WTC11 (cell line): ENCODE measurements at regions not wholly inside any gene's neighbourhood (a gene's known extent, or its start where the extent isn't known, plus 50 kb on each side); places are given as distances from the start of the nearest gene placed in this dataset.

Experiments used
- ATAC-seq: fragments of 200-7000 bp; cut with Tn5 transposase; 2 replicates; pipeline ENCODE4 v1.10.0; 2021; ENCODE audit warnings: mild to moderate bottlenecking, moderate library complexity
- CTCF ChIA-PET: fragments of 300-600 bp; sonication (Branson Sonifier 250); formaldehyde crosslinking; loops from one replicate; lab custom pipeline; 2021; ENCODE audit warnings: antibody characterized with exemption; lab: Charles Lee
- POLR2A ChIA-PET: fragments of 350-600 bp; sonication (Branson Sonifier 250); formaldehyde crosslinking; loops from one replicate; lab custom pipeline; 2021; ENCODE audit warnings: antibody characterized with exemption; lab: Charles Lee
- DNase-seq: peaks from one replicate; pipeline ENCODE4 v3.0.0; 2021; ENCODE audit warnings: low spot score
- H3K27ac Mint-ChIP-seq: 2 replicates; pipeline ENCODE4 v1.8.0; 2021; ENCODE audit warnings: mixed read lengths
- H3K27me3 Mint-ChIP-seq: 2 replicates; pipeline ENCODE4 v1.8.0; 2021; ENCODE audit warnings: low read depth, mild to moderate bottlenecking, moderate library complexity, mixed read lengths
- H3K36me3 Mint-ChIP-seq: 2 replicates; pipeline ENCODE4 v1.8.0; 2021; ENCODE audit warnings: mixed read lengths
- H3K4me1 Mint-ChIP-seq: 2 replicates; pipeline ENCODE4 v1.8.0; 2022; ENCODE audit warnings: mixed read lengths
- H3K4me3 Mint-ChIP-seq: 2 replicates; pipeline ENCODE4 v1.8.0; 2021; ENCODE audit warnings: mild to moderate bottlenecking, moderate library complexity, mixed read lengths
- H3K9me3 Mint-ChIP-seq: 2 replicates; pipeline ENCODE4 v1.8.0; 2021; ENCODE audit warnings: mixed read lengths
- CBFB ChIP-seq: sonication (generic); formaldehyde crosslinking; IDR thresholded peaks from 2 replicates; pipeline ENCODE4 v1.8.1; 2022; ENCODE audit warnings: mild to moderate bottlenecking, low read depth, missing genetic modification reagents
- CREB1 ChIP-seq: sonication (generic); formaldehyde crosslinking; IDR thresholded peaks from 2 replicates; pipeline ENCODE4 v1.8.0; 2023; ENCODE audit warnings: mild to moderate bottlenecking, missing genetic modification reagents
- ETV6 ChIP-seq: sonication (generic); formaldehyde crosslinking; IDR thresholded peaks from 2 replicates; pipeline ENCODE4 v1.8.1; 2022; ENCODE audit warnings: mild to moderate bottlenecking, missing genetic modification reagents
- JAZF1 ChIP-seq: fragments of 250-450 bp; sonication (Bioruptor Pico); IDR thresholded peaks from 2 replicates; pipeline ENCODE4 v1.9.0; 2021; ENCODE audit warnings: moderate library complexity, mild to moderate bottlenecking, inconsistent platforms
- NFATC4 ChIP-seq: fragments of 250-450 bp; sonication (Bioruptor Pico); IDR thresholded peaks from 2 replicates; pipeline ENCODE4 v1.9.0; 2021; ENCODE audit warnings: mild to moderate bottlenecking
- SMAD3 ChIP-seq: sonication (generic); formaldehyde crosslinking; IDR thresholded peaks from 2 replicates; pipeline ENCODE4 v1.8.0; 2022; ENCODE audit warnings: missing genetic modification reagents, mild to moderate bottlenecking, borderline replicate concordance
- SMAD4 ChIP-seq: sonication (generic); formaldehyde crosslinking; IDR thresholded peaks from 2 replicates; pipeline ENCODE4 v1.8.0; 2022; ENCODE audit warnings: mild to moderate bottlenecking, missing genetic modification reagents
- STAT6 ChIP-seq: sonication (generic); formaldehyde crosslinking; conservative IDR thresholded peaks from 2 replicates; pipeline ENCODE4 v1.8.1; 2023; ENCODE audit warnings: mild to moderate bottlenecking, low read depth, missing genetic modification reagents, moderate library complexity
- TCF7 ChIP-seq: sonication (generic); formaldehyde crosslinking; IDR thresholded peaks from 2 replicates; pipeline ENCODE4 v1.8.0; 2022; ENCODE audit warnings: mild to moderate bottlenecking, low read depth, missing genetic modification reagents, moderate library complexity
- TEAD4 ChIP-seq: sonication (generic); formaldehyde crosslinking; IDR thresholded peaks from 2 replicates; pipeline ENCODE4 v1.8.0; 2022; ENCODE audit warnings: mild to moderate bottlenecking, missing genetic modification reagents
- USF2 ChIP-seq: sonication (generic); formaldehyde crosslinking; IDR thresholded peaks from 2 replicates; pipeline ENCODE4 v1.8.1; 2023; ENCODE audit warnings: mild to moderate bottlenecking, missing genetic modification reagents, moderate library complexity
- ZBTB43 ChIP-seq: sonication (generic); formaldehyde crosslinking; IDR thresholded peaks from 2 replicates; pipeline ENCODE4 v1.8.1; 2023; ENCODE audit warnings: mild to moderate bottlenecking, missing genetic modification reagents
- ZNF121 ChIP-seq: sonication (generic); formaldehyde crosslinking; IDR thresholded peaks from 2 replicates; pipeline ENCODE4 v1.8.0; 2023; ENCODE audit warnings: missing genetic modification reagents
- ZNF317 ChIP-seq: sonication (generic); formaldehyde crosslinking; IDR thresholded peaks from 2 replicates; pipeline ENCODE4 v1.8.1; 2023; ENCODE audit warnings: low read depth, mild to moderate bottlenecking, moderate library complexity, missing genetic modification reagents, borderline replicate concordance
- ZNF396 ChIP-seq: fragments of 250-450 bp; sonication (Bioruptor Pico); IDR thresholded peaks from 2 replicates; pipeline ENCODE4 v1.8.0; 2021; ENCODE audit warnings: mild to moderate bottlenecking, moderate library complexity, borderline replicate concordance
- ZNF425 ChIP-seq: fragments of 250-450 bp; sonication (Bioruptor Pico); conservative IDR thresholded peaks from 2 replicates; pipeline ENCODE4 v1.9.0; 2021; ENCODE audit warnings: mild to moderate bottlenecking
- ZSCAN18 ChIP-seq: fragments of 250-450 bp; sonication (Bioruptor Pico); IDR thresholded peaks from 2 replicates; pipeline ENCODE4 v2.1.2; 2022; ENCODE audit warnings: mild to moderate bottlenecking, moderate library complexity

- CTCF ChIA-PET: no interaction called here
- H3K27me3 Mint-ChIP-seq: no peaks in the 10 kb centered on the region
- TF ChIP-seq TEAD4 (no peak), TCF7 (CRISPR knock-in tag) (no peak)
- TF ChIP-seq, all 79 proteins: peak for 0
- H3K36me3 Mint-ChIP-seq: no peaks in the 10 kb centered on the region
- no peak overlapping the region for H3K4me3 Mint-ChIP-seq
- DNase-seq: no peak
- H3K4me1 Mint-ChIP-seq: no peaks in the 10 kb centered on the region
- peaks cover 6% of the 10 kb centered on the region; the same call in 1 of the 2 replicates for H3K9me3 Mint-ChIP-seq
- no peak overlapping the region for H3K27ac Mint-ChIP-seq
- ATAC-seq: no peak
- POLR2A ChIA-PET: no interaction called here
Observed at GRCh38 chr13:71124230-71124629, 742.8 kb downstream of the DACH1 start.

GRCh38 chr13:71118779-71119364 lies 748.1 kb downstream of the DACH1 start:
- peaks cover 22% of the 10 kb centered on the region for H3K4me1 Mint-ChIP-seq
- POLR2A ChIA-PET: no interaction called here
- DNase-seq (no peak), ATAC-seq (no peak)
- no peaks in the 10 kb centered on the region for H3K9me3 Mint-ChIP-seq
- no peaks in the 10 kb centered on the region for H3K36me3 Mint-ChIP-seq
- H3K4me3 Mint-ChIP-seq: no peak overlapping the region
- TF ChIP-seq JAZF1 (CRISPR knock-in tag) (no peak), CBFB (no peak), ZNF396 (CRISPR knock-in tag) (no peak), SMAD4 (CRISPR knock-in tag) (no peak)
- CTCF ChIA-PET: no interaction called here
- no peak overlapping the region for H3K27ac Mint-ChIP-seq
- no peaks in the 10 kb centered on the region for H3K27me3 Mint-ChIP-seq

- ChIA-PET POLR2A (no interaction called here), CTCF (no interaction called here)
- Mint-ChIP-seq H3K36me3 (no peaks in the 10 kb centered on the region), H3K4me3 (no peak overlapping the region), H3K27ac (no peak overlapping the region), H3K27me3 (no peaks in the 10 kb centered on the region)
- no peak for DNase-seq
- no peak for TF ChIP-seq CREB1 (CRISPR knock-in tag)
- no peak for TF ChIP-seq ETV6
- no peak for TF ChIP-seq NFATC4 (CRISPR knock-in tag)
- no peak for TF ChIP-seq STAT6 (CRISPR knock-in tag)
- no peak for TF ChIP-seq SMAD3 (CRISPR knock-in tag)
- no peak for TF ChIP-seq USF2 (CRISPR knock-in tag)
- no peak for TF ChIP-seq JAZF1 (CRISPR knock-in tag)
- no peak for TF ChIP-seq ZBTB43 (CRISPR knock-in tag)
- no peak for TF ChIP-seq CBFB
- TF ChIP-seq, all 79 proteins: peak for 0
- ATAC-seq: no peak
- H3K9me3 Mint-ChIP-seq: no peaks in the 10 kb centered on the region
- H3K4me1 Mint-ChIP-seq: peaks cover 24% of the 10 kb centered on the region
Observed at GRCh38 chr13:71117920-71118319, 749.1 kb downstream of the DACH1 start.

- ChIA-PET CTCF (no interaction called here), POLR2A (no interaction called here)
- Mint-ChIP-seq H3K27ac (no peak overlapping the region), H3K27me3 (no peaks in the 10 kb centered on the region), H3K4me1 (peaks cover 24% of the 10 kb centered on the region), H3K36me3 (no peaks in the 10 kb centered on the region), H3K4me3 (no peak overlapping the region), H3K9me3 (no peaks in the 10 kb centered on the region)
- DNase-seq (no peak), ATAC-seq (peak; percentile 72)
- TF ChIP-seq ZNF317 (CRISPR knock-in tag): no peak
- no peak for TF ChIP-seq ZSCAN18 (CRISPR knock-in tag)
- TF ChIP-seq ZNF121 (CRISPR knock-in tag): no peak
- TF ChIP-seq ZNF425 (CRISPR knock-in tag): no peak
Observed at GRCh38 chr13:71115301-71115700, 751.7 kb downstream of the DACH1 start.
